H1 (cell line): ENCODE measurements at regions not wholly inside any gene's neighbourhood (a gene's known extent, or its start where the extent isn't known, plus 50 kb on each side); places are given as distances from the start of the nearest gene placed in this dataset.

Experiments used
- CTCF ChIA-PET: fragments of 300-600 bp; sonication (Branson Sonifier 250); formaldehyde crosslinking; loops from one replicate; lab custom pipeline; 2021; ENCODE audit not compliant: partially characterized antibody; lab: Charles Lee
- POLR2A ChIA-PET: fragments of 300-600 bp; sonication (Branson Sonifier 250); formaldehyde crosslinking; loops from one replicate; lab custom pipeline; 2021; ENCODE audit warnings: inconsistent platforms; ENCODE audit not compliant: partially characterized antibody; lab: Charles Lee
- DNase-seq, 2 experiments: peaks; one replicate each; pipeline versions ENCODE4 v3.0.0 to v3.0.0-alpha.2; 2010 to 2022; ENCODE audit warnings: low spot score in 2 of 2, low read depth in 1 of 2, mixed read lengths in 1 of 2
- FAIRE-seq: peaks from 2 replicates; lab custom pipeline; 2011; peaks lifted over from hg19 to GRCh38; lab: Jason Lieb, UNC
- H2AFZ ChIP-seq: 2 replicates; pipeline ENCODE4 v1.8.1; 2012; ENCODE audit warnings: low read length, inconsistent platforms
- H2AK5ac ChIP-seq: 2 replicates; pipeline ENCODE4 v1.6.1; 2013; ENCODE audit warnings: low read depth, low read length
- H2BK120ac ChIP-seq: replicated peaks from 2 replicates; pipeline ENCODE3; 2013; ENCODE audit warnings: low read depth, low read length, inconsistent platforms
- H2BK12ac ChIP-seq: 2 replicates; pipeline ENCODE4 v1.6.1; 2013; ENCODE audit warnings: low read depth, low read length
- H2BK15ac ChIP-seq: 2 replicates; pipeline ENCODE4 v1.6.1; 2013; ENCODE audit warnings: low read length
- H2BK20ac ChIP-seq: 2 replicates; pipeline ENCODE4 v1.6.1; 2013; ENCODE audit warnings: low read length
- H2BK5ac ChIP-seq: 2 replicates; pipeline ENCODE4 v1.6.1; 2013; ENCODE audit warnings: low read depth, low read length
- H3K14ac ChIP-seq: 2 replicates; pipeline ENCODE4 v1.6.1; 2013; ENCODE audit warnings: inconsistent platforms; ENCODE audit not compliant: insufficient read length
- H3K18ac ChIP-seq: 2 replicates; pipeline ENCODE4 v1.6.1; 2013; ENCODE audit warnings: low read length; ENCODE audit errors: extremely low read depth
- H3K23ac ChIP-seq: 2 replicates; pipeline ENCODE4 v1.6.1; 2013; ENCODE audit warnings: inconsistent platforms; ENCODE audit not compliant: insufficient read length
- H3K23me2 ChIP-seq: 2 replicates; pipeline ENCODE4 v1.6.1; 2013; ENCODE audit warnings: low read depth, low read length
- H3K27ac ChIP-seq: 2 replicates; pipeline ENCODE4 v1.6.1; 2011; ENCODE audit warnings: low read depth, low read length, inconsistent platforms
- H3K27me3 ChIP-seq, 4 experiments: replicated peaks in 1 of 4; 1 replicate in 1 of 4; 2 replicates in 3 of 4; pipeline versions ENCODE4 v1.6.1 to v1.8.1; 2011 to 2013; ENCODE audit warnings: low read length in 3 of 4, mild to moderate bottlenecking in 3 of 4, inconsistent platforms in 2 of 4, mixed read lengths in 2 of 4, moderate library complexity in 1 of 4; ENCODE audit not compliant: control insufficient read depth in 3 of 4, insufficient read depth in 3 of 4; ENCODE audit errors: extremely low read depth in 1 of 4
- H3K36me3 ChIP-seq, 4 experiments: 2 replicates each; pipeline versions ENCODE4 v1.6.1 to v1.8.1; 2011 to 2013; ENCODE audit warnings: mild to moderate bottlenecking in 4 of 4, low read length in 3 of 4, moderate library complexity in 2 of 4, control low read depth in 1 of 4, inconsistent platforms in 1 of 4; ENCODE audit not compliant: insufficient read depth in 4 of 4, control insufficient read depth in 2 of 4
- H3K4ac ChIP-seq: replicated peaks from 2 replicates; pipeline ENCODE3; 2013; ENCODE audit warnings: low read length, low read depth, mixed read lengths, inconsistent platforms; ENCODE audit not compliant: insufficient read length
- H3K4me1 ChIP-seq, 4 experiments: replicated peaks in 1 of 4; 1 replicate in 1 of 4; 2 replicates in 3 of 4; pipeline versions ENCODE4 v1.6.1 to v1.8.1; 2011 to 2013; ENCODE audit warnings: low read length in 3 of 4, inconsistent platforms in 2 of 4, mixed read lengths in 1 of 4; ENCODE audit not compliant: insufficient read depth in 4 of 4, control insufficient read depth in 3 of 4
- H3K4me2 ChIP-seq, 2 experiments: 2 replicates each; pipeline versions ENCODE4 v1.6.1 to v1.8.1; 2011 to 2013; ENCODE audit warnings: low read depth in 2 of 2, low read length in 2 of 2, control low read depth in 1 of 2, inconsistent platforms in 1 of 2, mild to moderate bottlenecking in 1 of 2; ENCODE audit not compliant: insufficient read depth in 1 of 2
- H3K4me3 ChIP-seq, 4 experiments: fragments of 200-600, 300-600 bp in 1 of 4; sonication (generic), shearing (Covaris generic), sonication (Bioruptor Twin) in 1 of 4; 2 replicates each; pipeline versions ENCODE4 v1.5.1 to v1.8.1; 2011 to 2016; ENCODE audit warnings: low read length in 4 of 4, low read depth in 3 of 4, control low read depth in 2 of 4, inconsistent platforms in 2 of 4, mild to moderate bottlenecking in 2 of 4, mixed read lengths in 1 of 4, moderate library complexity in 1 of 4; ENCODE audit not compliant: insufficient read depth in 2 of 4; ENCODE audit errors: extremely low read depth in 1 of 4
- H3K56ac ChIP-seq: replicated peaks from 2 replicates; pipeline ENCODE3; 2013; ENCODE audit warnings: low read depth, mild to moderate bottlenecking, mixed read lengths, low read length, inconsistent platforms; ENCODE audit not compliant: insufficient read length
- H3K79me1 ChIP-seq: 2 replicates; pipeline ENCODE4 v1.6.1; 2013; ENCODE audit warnings: low read depth, low read length, control low read depth
- H3K79me2 ChIP-seq, 2 experiments: 2 replicates each; pipeline versions ENCODE4 v1.6.1 to v1.8.1; 2012 to 2013; ENCODE audit warnings: low read length in 2 of 2, mild to moderate bottlenecking in 2 of 2, inconsistent platforms in 1 of 2; ENCODE audit not compliant: insufficient read depth in 2 of 2, control insufficient read depth in 1 of 2
- H3K9ac ChIP-seq, 4 experiments: replicated peaks in 1 of 4; 1 replicate in 1 of 4; 2 replicates in 3 of 4; pipeline versions ENCODE4 v1.6.1 to v1.8.1; 2011 to 2013; ENCODE audit warnings: low read depth in 3 of 4, low read length in 3 of 4, control low read depth in 2 of 4, mild to moderate bottlenecking in 2 of 4, moderate library complexity in 2 of 4, inconsistent platforms in 1 of 4; ENCODE audit errors: extremely low read depth in 1 of 4
- H3K9me3 ChIP-seq, 2 experiments: 2 replicates each; pipeline versions ENCODE4 v1.6.1 to v1.8.1; 2012 to 2013; ENCODE audit warnings: mild to moderate bottlenecking in 2 of 2, moderate library complexity in 2 of 2, control low read depth in 1 of 2, inconsistent platforms in 1 of 2, low read depth in 1 of 2, low read length in 1 of 2, mixed read lengths in 1 of 2; ENCODE audit not compliant: insufficient read depth in 2 of 2
- H4K20me1 ChIP-seq, 2 experiments: replicated peaks in 1 of 2; 2 replicates each; pipeline versions ENCODE3 to v1.8.1; 2011 to 2013; ENCODE audit warnings: inconsistent platforms in 2 of 2, low read length in 2 of 2, mild to moderate bottlenecking in 1 of 2; ENCODE audit not compliant: insufficient read depth in 2 of 2, control insufficient read depth in 1 of 2
- H4K5ac ChIP-seq: 2 replicates; pipeline ENCODE4 v1.6.1; 2013; ENCODE audit warnings: low read length, low read depth, mixed read lengths, inconsistent platforms; ENCODE audit not compliant: insufficient read length
- H4K8ac ChIP-seq: 2 replicates; pipeline ENCODE4 v1.8.0; 2013; ENCODE audit warnings: mild to moderate bottlenecking, moderate library complexity, low read length, inconsistent platforms; ENCODE audit not compliant: insufficient read depth; ENCODE audit errors: extremely low read depth
- H4K91ac ChIP-seq: replicated peaks from 2 replicates; pipeline ENCODE3; 2013; ENCODE audit warnings: low read length, mixed read lengths, inconsistent platforms; ENCODE audit not compliant: insufficient read length
- ASH2L ChIP-seq: fragments of 200-600, 300-600 bp; sonication (generic); IDR thresholded peaks from one replicate; pipeline ENCODE4 v1.7.1; 2017; ENCODE audit warnings: low read length
- BACH1 ChIP-seq: IDR thresholded peaks from 2 replicates; pipeline ENCODE4 v1.6.1; 2012; ENCODE audit warnings: low read length, improper control_type of control experiment
- CREB1 ChIP-seq: IDR thresholded peaks from 2 replicates; pipeline ENCODE4 v1.6.1; 2012; ENCODE audit warnings: inconsistent platforms
- EGR1 ChIP-seq: IDR thresholded peaks from 2 replicates; pipeline ENCODE4 v1.6.1; 2011; ENCODE audit warnings: low read depth, low read length, borderline replicate concordance
- EZH2 ChIP-seq: fragments of 200-600 bp; sonication (generic); IDR thresholded peaks from 2 replicates; pipeline ENCODE4 v1.7.1; 2012; ENCODE audit warnings: low read depth, mild to moderate bottlenecking, moderate library complexity, low read length, inconsistent platforms; ENCODE audit not compliant: severe bottlenecking
- FOSL1 ChIP-seq: IDR thresholded peaks from 2 replicates; pipeline ENCODE4 v1.6.1; 2011; ENCODE audit warnings: mild to moderate bottlenecking, low read depth, low read length, moderate library complexity; ENCODE audit not compliant: insufficient read depth
- HDAC2 ChIP-seq, 2 experiments: fragments of 300-600 bp in 1 of 2; sonication (generic) in 1 of 2; IDR thresholded peaks; 2 replicates each; pipeline ENCODE4 v1.6.1; 2011 to 2012; ENCODE audit warnings: low read depth in 2 of 2, low read length in 2 of 2, mild to moderate bottlenecking in 2 of 2, moderate library complexity in 2 of 2, borderline replicate concordance in 1 of 2, inconsistent platforms in 1 of 2
- MAFK ChIP-seq: IDR thresholded peaks from 2 replicates; pipeline ENCODE4 v1.6.1; 2012; ENCODE audit warnings: low read depth, mild to moderate bottlenecking, improper control_type of control experiment, low read length
- POLR2AphosphoS5 ChIP-seq: IDR thresholded peaks from 2 replicates; pipeline ENCODE4 v1.6.1; 2011; ENCODE audit warnings: low read depth, low read length
- RFX5 ChIP-seq: IDR thresholded peaks from 2 replicates; pipeline ENCODE4 v1.6.1; 2011; ENCODE audit warnings: low read depth, low read length, improper control_type of control experiment, borderline replicate concordance
- RXRA ChIP-seq: IDR thresholded peaks from 2 replicates; pipeline ENCODE4 v1.6.1; 2011; ENCODE audit warnings: low read depth, mild to moderate bottlenecking, low read length, moderate library complexity; ENCODE audit not compliant: insufficient read depth
- SIN3A ChIP-seq, 2 experiments: IDR thresholded peaks in 1 of 2; conservative IDR thresholded peaks in 1 of 2; 2 replicates each; pipeline ENCODE4 v1.6.1; 2011 to 2012; ENCODE audit warnings: low read length in 2 of 2, improper control_type of control experiment in 1 of 2, low read depth in 1 of 2, mild to moderate bottlenecking in 1 of 2
- SUZ12 ChIP-seq: fragments of 200-600 bp; sonication (generic); IDR thresholded peaks from 2 replicates; pipeline ENCODE4 v1.6.1; 2012; ENCODE audit warnings: mild to moderate bottlenecking, inconsistent platforms, low read length, moderate library complexity, mixed read lengths
- TEAD4 ChIP-seq: IDR thresholded peaks from 2 replicates; pipeline ENCODE4 v1.6.1; 2012; ENCODE audit warnings: low read depth, low read length, inconsistent platforms, mixed read lengths
- ZNF274 ChIP-seq: IDR thresholded peaks from 2 replicates; pipeline ENCODE4 v1.7.0; 2012; ENCODE audit warnings: low read length, borderline replicate concordance; ENCODE audit errors: extremely low read depth
- WGBS, 2 experiments: shearing (Covaris generic) in 1 of 2; methylation state at CpG; one replicate each; pipeline versions ENCODE4 v1.1.6 to v1.1.7; 2013 to 2015; ENCODE audit warnings: low lambda C conversion rate in 2 of 2, mixed read lengths in 2 of 2, inconsistent platforms in 1 of 2, low coverage in 1 of 2, missing lambda C conversion rate in 1 of 2; ENCODE audit not compliant: insufficient replicate concordance in 2 of 2, insufficient coverage in 1 of 2, insufficient read length in 1 of 2; ENCODE audit errors: extremely low coverage in 1 of 2, missing lambda C conversion rate in 1 of 2; 5-methylcytosine and 5-hydroxymethylcytosine counted together

DNA sequence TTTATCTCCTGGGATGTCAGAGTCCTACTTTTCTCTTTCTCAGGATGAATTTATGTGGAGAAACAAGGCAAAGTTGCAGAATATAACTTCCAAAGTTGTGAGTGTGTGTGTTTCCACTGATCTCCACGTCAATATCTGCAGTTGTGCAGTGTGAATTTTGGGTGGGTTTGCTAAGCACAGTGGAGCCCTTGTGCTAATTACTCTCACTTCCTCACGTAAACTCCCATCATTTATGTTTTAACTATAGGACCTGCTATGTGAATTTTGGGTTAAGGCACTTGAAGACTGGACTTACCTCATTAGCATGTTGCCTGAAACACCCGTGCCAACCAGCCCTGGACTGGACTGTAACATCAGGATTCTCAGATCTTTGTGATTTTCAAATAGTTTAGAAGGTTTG lies 51.9 kb upstream of the NPVF start:
- Histone ChIP-seq H3K18ac (no peak overlapping the region), H3K4me1 (no peaks in the 10 kb centered on the region), H3K27me3 (no peaks in the 10 kb centered on the region), H3K79me1 (no peaks in the 10 kb centered on the region), H2BK5ac (no peak overlapping the region), H3K9ac (no peak overlapping the region), H3K4me3 (no peak overlapping the region), H3K4me2 (no peak overlapping the region), H2BK20ac (no peak overlapping the region), H3K23ac (no peak overlapping the region), H2BK120ac (no peak overlapping the region), H3K79me2 (no peaks in the 10 kb centered on the region), H4K91ac (no peak overlapping the region), H4K8ac (no peak overlapping the region), H4K5ac (no peak overlapping the region), H2AK5ac (no peak overlapping the region), H3K56ac (no peak overlapping the region), H3K14ac (no peak overlapping the region), H3K36me3 (no peaks in the 10 kb centered on the region), H4K20me1 (no peaks in the 10 kb centered on the region), H3K23me2 (no peaks in the 10 kb centered on the region), H2BK15ac (no peak overlapping the region), H3K9me3 (no peaks in the 10 kb centered on the region), H3K27ac (no peak overlapping the region), H3K4ac (no peak overlapping the region), H2BK12ac (no peak overlapping the region), H2AFZ (no peak overlapping the region)
- CTCF ChIA-PET, result interaction anchor here (0.8 to 3.6 kb wide), 3 partner anchors 36 to 110 kb away, joined by 5 to 13 read pairs (median 5); no protein-coding TSS in a partner anchor
- POLR2A ChIA-PET, result no interaction called here
- DNase-seq (no peak), FAIRE-seq (no peak)
- WGBS, 2 experiments, result 88% methylated on average over 3 of the region's 3 CpGs; no CpG with 5 or more reads in 1 of the 2 experiments
- TF ChIP-seq SUZ12 (no peak), EZH2 (no peak), RXRA (no peak), RFX5 (no peak), POLR2AphosphoS5 (no peak), MAFK (no peak), HDAC2 (IDR thresholded peaks at IDR 0.05; ENCODE audit: borderline replicate concordance in 1 of 2, low read depth in 2 of 2, low read length in 2 of 2) (no peak), EGR1 (no peak), SIN3A (conservative IDR thresholded peaks at IDR 0.05 in 1 of 2, IDR thresholded peaks at IDR 0.05 in 1 of 2; ENCODE audit: low read depth in 1 of 2, low read length in 2 of 2) (no peak), CREB1 (no peak), TEAD4 (no peak), ZNF274 (no peak), FOSL1 (no peak), BACH1 (no peak), ASH2L (no peak)
